ENCODE measurements at regions not wholly inside any gene's neighbourhood (a gene's known extent, or its start where the extent isn't known, plus 50 kb on each side); places are given as distances from the start of the nearest gene placed in this dataset.

DNA sequence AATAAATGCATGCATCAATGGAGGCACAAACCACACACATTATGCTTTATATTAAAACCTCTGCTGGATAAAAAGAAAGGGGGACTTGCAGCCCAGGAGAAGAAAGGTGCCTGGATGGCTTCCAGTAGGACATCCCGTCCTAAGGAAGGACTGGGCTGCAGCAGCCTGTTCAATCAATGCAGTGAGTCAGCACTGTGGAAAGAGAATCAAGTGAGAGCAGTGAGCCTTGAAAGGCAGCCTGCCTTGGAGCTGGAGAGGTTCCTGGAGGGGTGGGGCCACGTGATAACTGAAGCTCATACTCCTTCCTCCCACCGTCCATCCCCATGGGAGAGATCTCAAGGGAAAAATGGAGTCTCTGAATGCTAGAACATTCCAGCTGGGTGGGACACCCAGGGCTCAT lies 501.2 kb downstream of the ADRA2A start:
- TF ChIP-seq POLR2AphosphoS5 (IDR thresholded peaks at IDR 0.05; ENCODE audit: insufficient read depth, low read depth, low read length) (no peak), MYC (IDR thresholded peaks at IDR 0.05; ENCODE audit: low read depth, low read length) (no peak), CTCF (IDR thresholded peaks at IDR 0.05; ENCODE audit: extremely low read depth in 1 of 2, insufficient read depth in 1 of 2, low read depth in 1 of 2, low read length in 2 of 2) (no peak)

Data from endothelial cell of umbilical vein (primary cell).